ENCODE measurements at regions not wholly inside any gene's neighbourhood (a gene's known extent, or its start where the extent isn't known, plus 50 kb on each side); places are given as distances from the start of the nearest gene placed in this dataset.
"Not testable (repeated sequence)": the region's sequence is repeated elsewhere in the genome, so short reads cannot be mapped to it uniquely, and the experiment has no call there.

DNA sequence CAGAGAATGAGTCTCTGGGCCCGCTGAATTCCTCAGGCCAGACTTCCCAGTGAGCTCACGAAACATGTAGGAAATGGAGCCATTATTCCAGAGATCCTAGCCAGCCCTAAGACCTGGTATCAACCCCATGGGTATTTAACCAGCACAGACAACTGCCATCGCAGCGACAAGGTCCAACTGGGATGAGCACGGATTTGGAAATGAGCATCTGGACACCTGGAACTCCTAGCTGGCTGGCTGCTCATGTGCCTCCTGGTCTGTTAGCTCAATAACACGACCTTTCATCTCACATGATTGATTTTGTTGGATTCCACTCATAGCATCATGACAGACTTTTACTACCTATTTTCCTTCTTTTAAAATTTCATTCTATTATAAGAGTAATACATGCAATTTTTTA is 51.0 kb downstream of the POU3F3 start:
- no peak for DNase-seq

DNA sequence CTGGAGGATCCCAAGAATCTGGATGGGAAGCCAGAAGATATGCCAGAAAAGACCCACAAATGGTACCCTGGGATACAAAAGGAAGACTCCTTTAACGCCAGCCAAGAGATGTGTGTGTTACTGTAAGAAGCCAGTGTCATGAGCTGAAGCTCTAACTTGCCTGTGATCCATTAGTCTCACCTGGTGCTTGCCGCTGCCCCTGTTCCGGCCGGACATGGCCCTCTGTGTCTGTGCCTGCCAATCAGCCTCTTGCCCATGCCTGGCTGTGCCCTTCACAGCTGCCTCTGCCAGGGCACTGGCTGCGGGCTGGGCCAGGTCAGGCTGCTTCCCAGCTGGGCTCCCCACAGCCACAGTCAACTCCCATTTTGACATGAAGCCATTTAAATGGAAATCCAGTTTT is 55.4 kb downstream of the POU3F3 start:
- DNase-seq: no peak

DNA sequence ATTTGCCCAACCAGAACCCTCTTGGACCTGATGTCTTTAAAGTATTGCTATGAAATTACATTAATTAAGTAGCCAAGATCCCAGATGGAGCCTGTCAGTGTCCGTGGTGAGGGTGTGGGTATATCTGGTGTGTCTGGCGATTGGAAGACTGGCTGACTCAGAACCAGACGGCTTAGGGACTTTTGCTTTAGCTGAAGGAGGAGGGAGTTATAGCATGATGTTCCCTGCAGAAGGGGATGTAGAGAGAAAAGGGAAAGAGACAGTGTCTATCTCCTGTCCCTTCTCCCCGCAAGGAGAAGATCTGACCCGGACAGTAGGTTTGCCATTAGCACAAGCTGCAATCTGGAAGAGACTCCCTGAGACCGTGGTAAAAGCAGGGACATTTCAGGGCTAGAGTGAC is 60.6 kb downstream of the POU3F3 start:
- no peak for DNase-seq

DNA sequence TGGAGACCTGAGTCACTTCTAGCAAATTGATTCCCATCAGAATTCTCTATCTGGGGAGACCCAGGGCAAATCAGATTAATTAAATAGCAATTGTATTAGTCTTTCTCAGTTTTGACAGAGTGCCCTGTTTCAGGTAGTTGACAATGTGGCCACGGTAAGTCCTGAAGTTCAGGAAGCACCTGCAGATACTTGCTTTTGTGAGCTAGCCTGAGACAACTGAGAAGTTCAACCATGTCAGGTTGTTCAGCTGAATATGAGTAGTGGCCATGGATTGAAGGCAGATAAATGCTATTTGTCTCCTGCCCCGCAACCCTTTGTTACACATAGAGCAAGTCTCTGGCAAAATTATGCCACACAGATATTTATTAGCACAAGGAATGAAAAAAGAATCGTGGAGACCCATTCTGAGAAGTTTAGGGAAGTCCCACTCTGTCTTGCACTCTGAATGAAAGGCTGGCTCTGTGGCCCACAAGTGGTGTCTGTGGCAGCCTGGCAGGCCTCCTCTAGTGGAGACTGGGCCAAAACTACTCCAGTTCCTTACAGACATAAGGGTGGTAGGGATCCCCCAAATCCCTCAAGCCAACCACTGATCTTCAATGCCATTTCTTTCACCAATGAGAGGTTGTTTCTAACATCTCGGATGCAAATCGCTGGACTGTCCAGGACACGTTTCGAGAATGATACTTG is 61.3 kb downstream of the POU3F3 start:
- DNase-seq: no peak

DNA sequence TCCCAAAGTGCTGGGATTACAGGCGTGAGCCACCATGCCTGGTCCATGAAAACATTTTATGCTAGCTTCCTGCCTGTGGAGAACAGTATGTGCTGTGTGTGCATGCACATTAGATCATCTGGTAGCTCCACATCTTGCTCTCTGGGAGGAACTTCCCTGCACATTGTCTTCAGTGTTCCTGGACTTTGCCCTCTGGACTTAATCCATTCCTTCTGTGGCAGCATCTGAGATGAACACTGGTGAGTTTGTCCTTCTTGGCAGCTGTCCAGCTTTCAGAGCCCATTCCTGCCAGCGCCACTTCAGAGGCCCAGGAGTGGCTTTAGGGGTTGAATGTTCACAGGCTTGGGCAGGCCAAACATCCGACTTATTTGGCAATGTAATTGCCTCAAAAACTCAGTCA is 65.2 kb downstream of the POU3F3 start:
- DNase-seq: no peak

DNA sequence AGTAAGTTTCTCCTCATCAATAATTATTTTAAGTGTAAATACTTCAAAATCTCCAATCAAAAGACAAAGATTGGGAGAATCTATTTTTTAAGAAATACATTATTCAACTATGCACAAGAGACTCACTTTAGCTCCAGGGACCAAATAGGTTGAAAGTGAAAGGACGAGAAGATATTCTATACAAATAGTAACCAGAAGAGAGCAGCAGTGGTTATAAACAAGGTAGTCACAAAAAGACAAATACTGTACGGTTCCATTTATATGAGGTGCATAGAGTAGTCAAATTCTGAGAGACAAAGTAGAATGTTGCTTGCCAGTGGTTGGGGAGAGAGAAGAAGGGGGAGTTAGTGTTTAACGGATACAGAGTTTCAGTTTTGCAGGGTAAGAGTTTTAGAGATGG is 69.8 kb downstream of the POU3F3 start:
- no peak for DNase-seq

DNA sequence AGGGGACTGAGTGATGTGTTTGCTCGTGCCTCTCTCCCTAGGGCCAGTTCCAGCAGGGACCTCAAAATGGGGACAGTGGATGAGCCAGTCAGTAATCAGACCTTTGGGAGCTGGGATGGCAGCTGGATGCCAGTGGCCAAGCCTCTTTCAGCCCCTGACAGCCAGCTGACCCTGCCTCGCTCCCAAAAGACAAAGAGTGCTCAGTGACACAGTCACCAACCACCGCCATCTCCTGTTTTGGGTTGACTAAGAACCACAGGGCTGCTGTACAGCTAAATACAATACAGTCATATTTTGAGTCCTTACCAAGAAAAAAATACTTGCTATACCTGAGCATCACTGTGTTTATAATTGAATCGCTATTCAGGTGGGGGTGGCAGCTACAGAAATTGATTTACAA is 75.7 kb downstream of the POU3F3 start:
- DNase-seq: no peak

DNA sequence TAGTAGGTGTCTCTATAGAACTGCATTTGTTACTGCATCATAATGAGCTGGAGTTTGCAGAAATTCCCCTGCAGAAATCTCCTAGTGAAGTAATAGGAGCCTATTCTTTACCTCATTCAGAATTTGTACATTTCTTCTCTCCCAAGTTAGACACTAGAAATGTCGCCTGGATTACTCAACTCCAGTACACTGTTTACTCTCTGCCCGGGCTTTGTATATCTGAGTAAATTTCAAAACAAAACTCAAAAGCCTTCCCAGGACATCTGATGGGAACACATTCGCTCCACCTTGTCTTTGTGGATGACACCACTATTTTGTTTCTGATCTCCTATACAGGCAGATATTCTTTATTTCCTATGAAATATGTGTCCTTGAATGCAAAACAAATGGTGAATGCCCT is 76.8 kb downstream of the POU3F3 start:
- no peak for DNase-seq

DNA sequence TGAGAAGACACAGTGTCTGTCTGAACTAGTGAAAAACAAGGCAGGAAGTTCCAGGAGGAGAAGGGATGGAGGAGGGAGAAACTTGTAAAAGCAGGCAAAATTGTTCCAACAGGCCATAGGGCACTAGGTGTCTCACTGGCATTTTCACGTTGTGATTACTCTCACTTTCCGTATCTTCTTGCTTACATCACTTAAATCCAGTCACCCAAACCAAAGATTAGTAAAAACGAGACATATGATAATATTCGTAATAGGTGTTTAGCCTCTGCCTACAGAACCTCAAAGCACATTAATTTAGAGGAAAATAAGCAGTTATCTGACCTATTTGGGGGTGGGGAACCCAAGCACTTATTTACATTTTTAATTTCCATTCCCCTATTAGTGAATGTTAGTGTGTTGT is 78.3 kb downstream of the POU3F3 start:
- DNase-seq: no peak

DNA sequence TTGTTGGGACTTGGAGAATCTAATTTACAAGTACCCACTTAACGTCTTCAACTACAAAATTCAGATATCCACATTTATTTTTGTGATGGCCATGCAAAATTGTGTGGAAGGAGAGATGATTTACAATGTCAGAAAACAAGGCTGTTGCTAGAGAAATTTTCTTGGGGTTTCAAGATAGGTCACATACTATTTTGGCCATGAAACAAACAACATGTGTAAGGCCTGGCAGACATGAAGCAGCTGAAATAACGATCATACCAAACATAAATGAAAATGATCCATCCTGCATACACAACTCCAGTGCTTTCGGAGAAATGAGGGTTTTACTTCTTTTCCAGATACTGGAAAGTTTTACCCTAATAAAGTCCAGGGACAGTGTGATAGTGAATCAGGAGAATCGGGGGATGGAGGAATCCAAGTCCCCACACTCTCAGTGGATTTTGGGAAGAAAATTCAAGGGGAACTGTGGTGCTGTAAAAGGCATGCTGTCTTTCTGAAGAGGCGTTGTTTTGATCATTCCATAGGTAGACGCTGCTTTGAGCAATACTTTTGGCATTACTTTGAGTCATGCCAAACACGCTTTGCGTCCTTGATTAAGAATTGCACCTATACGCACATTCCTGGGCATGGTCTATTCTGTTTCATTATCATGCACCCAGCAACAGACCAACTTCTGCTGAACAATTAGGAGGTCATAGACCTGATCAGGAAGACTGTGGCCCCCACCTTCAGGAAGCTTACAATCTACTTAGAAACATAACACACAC is 79.4 kb downstream of the POU3F3 start:
- no peak for DNase-seq

DNA sequence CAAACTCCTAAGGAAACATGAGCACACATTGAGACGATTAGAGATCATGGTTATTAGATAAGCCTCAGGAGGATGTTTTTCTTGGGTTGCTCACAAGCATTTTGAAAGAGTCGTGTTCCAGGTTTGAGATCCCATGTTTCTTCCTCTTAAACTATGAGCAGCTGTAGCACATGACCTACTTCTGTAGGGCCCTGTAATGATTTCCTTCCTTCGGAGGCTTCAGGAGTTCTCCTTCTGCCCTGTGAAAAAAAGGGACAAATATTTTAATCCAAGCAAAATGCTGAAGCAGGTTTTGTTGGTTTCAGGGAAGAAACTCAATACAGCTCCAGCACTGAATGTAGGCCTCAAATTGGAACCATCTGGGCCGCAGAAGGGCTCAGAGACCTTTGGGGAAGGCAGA is 82.6 kb downstream of the POU3F3 start:
- DNase-seq: no peak

DNA sequence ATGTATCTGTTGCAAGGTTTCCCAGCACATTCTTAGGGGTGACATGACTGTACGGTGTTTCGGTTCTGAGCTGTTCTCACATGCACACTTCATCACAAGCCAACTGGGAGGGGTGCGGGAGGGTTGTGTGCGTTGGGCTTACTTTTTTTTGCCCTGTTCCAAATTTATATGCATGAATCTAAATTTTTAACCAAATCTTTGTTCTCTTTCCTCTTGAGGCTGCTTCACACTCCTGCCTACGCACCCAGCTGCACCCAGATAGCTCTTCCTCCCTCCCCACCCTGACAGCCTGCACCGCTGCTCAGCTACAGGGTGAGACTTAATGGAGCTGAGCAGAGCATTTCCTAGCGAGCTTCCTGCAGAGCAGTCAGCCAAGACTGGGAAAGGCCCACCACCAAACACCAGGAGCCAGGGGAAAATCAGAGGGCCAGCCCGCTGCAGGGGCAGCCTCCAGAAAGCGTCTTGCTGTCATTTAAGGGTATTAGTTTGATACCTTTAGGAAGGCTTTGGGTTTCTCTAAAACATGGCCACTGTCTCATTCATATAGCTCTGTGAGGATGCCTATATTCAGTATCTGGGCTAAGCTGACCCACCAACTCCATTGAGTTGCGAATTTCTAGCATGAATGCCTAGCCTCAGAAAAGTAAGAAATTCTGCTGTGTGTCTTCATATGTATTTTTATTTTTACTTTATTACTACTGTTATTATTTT is 84.5 kb downstream of the POU3F3 start:
- DNase-seq: no peak

DNA sequence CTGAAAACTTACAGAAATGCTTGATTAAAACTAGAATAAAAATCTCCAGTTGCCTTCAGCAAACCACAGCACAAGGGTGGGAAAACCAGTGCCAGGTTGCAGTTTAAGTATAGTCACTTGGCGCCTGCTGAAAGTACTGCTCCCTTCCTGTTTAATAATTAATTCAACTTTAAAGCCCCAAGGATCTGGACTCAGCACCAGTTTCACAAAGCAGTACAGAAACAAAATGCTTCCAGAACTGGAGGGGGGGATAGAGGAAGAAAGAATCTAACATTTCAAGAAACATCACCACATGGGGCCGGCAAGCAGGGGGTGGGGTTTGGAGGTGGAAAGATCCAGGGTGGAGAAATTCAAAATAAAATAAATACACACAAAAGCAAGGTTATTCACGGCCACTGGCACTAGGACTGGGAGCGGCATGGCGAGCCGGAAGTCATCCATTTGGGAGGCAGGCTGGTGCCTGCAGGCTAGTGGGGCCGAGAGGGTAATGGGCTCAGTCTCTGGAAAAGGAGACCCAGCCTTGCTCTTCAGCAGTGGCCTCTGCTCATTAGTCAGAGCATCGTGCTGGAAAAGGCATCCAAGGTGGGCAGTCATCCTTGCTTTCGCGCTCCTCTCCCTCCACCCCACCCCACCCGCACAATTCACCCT is 85.8 kb downstream of the POU3F3 start:
- no peak for DNase-seq

DNA sequence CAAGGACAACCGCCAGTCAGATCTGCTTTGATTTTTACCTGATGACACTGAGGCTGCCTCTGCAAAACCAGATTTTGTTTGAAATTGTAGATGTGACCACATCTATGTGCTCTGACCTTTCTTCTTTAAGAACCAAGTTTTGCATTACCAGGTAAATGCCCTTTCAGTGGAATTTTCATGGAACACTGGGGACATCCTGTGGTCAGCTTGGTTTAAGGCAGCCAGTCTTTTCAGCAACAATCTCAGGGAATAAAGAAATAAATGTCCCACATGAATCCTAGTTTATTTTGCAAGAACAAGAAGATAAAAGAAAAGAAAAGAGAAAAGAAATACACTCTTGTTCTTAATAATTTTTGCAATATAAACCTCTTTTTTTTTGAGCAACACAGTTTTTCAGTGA is 90.6 kb downstream of the POU3F3 start:
- no peak for DNase-seq

DNA sequence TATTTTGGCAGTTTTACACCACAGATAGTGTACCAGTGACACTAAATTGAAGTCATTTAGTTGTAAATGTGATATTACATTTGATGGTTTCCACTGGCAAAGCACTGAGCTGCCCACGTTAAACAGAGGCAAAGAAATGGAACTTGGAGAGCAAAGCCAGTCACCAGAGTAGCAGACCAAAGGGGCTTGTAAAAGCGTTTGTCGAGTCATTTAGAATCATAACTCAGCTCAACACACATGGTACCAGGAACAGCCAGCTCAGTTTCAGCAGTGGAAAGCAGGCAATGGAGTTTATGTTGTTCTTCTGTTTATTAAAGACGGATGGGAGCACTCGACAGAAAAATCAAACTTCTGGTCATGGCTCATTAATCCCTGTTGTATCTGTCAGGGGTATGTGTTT is 91.2 kb downstream of the POU3F3 start:
- DNase-seq: no peak

DNA sequence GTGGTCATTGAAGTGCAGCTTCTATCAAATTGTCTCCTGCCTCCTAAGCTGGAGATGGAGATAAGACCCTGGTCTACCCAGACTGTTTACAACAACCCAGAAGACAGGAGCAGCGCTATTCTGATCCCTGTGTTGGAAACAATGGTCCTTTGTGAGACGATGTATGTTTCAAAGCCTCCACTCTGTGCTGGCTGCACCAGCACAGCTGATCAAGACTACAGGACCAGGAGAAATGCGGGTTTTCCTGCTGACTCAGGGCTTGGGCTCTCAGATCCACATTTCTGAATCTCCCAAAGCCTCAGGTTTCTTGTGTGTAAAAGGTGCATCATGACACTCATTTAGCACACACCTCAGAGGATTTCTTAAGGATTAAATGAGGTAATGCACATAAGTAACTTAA is 92.0 kb downstream of the POU3F3 start:
- no peak for DNase-seq

DNA sequence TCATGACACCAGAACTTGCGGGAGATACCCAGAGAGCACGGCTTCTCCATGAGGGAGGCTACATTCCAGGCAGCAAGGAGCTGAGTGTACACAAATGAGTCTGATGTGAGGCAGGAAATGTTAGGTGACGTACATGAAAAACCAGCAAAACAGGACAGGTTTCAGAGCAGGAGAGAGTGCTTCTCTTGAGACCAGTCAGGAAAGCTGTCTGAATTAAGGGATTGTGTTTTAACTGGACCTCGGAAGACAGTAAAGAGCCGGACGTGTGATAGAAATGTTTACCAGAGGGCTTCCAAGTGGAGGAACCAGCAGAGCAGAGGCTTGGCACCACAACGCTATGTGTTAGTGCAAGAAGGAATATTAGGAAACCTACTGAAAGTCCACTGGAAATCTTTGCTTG is 90.4 kb upstream of the MRPS9 start:
- not testable (repeated sequence) for DNase-seq

DNA sequence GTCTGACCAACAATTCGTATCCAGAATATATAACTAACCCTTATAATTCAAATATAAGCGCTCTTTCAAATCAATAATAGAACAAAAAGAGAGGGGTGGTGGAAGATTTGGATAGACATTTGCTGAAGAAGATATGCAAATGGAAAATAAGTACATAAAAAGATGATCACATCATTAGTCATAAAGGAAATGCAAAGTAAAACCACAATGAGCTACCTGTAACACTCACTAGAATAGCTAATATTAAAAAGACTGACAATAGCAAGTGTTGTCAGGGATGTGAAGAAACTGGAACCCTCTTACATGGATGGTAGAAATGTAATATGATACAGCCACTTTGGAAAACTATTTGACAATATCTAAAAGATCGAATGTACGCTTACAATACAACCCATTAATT is 84.9 kb upstream of the MRPS9 start:
- DNase-seq: no peak

DNA sequence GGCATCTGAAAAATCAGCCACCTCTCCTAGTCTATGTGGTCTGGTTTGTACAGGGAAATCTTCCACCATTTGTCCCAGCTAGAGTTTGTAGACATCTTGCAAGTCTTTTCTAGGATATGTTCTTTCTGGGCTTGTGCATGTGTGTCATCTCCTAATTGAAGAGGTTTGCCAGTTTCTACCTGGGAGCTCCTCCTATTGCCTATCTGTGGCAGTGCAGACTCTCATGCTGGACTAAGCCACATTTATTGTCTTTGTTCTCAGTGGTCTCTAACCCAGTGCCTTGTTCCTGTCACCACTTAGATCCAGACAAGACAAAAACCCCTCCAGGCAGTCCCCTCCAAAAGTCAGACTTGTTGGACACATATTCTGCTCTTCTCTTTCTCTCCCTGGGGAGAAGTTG is 72.0 kb upstream of the MRPS9 start:
- no peak for DNase-seq

DNA sequence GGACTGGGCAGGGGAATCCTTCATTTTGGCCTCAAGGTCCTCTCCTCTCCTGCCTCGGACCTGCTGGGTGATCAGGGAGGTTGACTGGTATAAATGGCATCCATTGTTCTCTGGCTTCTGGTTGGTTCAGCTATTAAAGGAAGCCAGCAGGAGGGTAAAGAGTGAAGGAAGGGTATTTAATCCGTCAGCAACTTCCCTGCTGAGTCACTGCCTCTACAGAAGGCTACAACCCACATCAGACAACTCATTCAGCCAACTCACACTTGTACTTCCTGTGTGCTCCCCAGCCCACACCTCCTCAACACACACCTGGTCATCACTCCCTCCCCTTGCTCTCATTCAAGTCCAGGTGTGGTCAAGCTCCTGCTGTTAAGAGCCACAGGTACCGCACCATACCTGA is 68.3 kb upstream of the MRPS9 start:
- no peak for DNase-seq

DNA sequence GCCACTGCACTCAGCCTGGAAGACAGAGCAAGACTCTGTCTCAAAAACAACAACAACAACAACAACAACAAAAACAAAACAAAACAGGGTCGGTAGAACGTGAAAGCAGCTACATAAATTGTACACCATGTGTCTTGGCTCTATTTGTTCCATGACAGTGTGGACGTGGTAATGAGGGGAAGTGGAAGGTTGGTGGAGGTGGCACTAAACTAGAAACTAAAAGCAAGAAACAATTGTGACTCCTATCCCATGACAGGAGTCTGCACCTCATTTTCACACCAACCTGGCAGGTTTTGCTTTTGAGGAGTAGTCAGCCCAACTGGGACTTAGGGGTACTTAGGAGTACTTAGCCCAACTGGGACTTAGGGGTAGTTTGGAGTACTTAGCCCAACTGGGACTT is 62.5 kb upstream of the MRPS9 start:
- DNase-seq: no peak

DNA sequence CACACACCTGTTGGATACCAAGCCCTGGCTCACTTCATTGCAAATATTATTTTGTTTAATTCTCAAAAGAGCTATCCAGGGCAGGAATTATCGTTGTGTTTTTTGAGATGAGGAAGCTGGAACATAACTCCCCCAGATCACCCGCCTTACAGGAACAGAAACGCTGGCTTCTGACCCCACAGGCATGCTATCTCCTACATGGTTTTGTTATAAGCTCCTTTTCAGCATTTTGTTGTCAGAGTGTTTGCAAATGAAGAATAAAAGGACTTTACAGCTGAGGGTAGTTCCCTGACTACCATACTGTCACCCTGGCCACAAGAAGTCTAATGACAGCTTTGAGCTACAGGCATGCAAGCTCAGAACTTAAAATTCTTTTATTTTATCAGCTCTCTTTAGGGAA is 62.0 kb upstream of the MRPS9 start:
- DNase-seq: no peak

DNA sequence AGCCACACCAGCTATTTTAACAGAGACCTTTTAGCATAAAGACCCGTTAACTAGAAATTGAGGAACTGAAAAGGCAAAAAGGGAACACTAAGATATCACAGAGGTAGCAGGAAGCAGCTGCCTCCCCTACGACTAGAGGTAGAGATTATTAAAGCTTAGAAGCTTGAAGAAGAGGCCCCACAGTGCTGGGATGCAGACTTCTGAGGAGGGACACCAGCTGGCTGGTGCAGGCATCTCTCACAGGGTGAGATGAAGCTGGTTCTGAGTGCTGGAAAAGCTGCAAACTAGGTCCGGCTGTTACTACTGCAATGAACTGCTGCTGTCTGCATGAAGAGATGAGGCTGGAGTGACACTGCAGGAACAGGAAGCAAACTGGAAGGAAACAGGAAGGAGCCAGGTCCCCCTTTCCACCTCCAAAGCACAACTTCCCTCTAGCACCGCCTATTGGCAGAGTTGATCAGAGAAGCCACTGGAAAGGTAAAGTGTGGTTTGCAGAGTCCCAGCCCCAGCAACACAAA is 61.2 kb upstream of the MRPS9 start:
- peak; percentile 7 for DNase-seq

DNA sequence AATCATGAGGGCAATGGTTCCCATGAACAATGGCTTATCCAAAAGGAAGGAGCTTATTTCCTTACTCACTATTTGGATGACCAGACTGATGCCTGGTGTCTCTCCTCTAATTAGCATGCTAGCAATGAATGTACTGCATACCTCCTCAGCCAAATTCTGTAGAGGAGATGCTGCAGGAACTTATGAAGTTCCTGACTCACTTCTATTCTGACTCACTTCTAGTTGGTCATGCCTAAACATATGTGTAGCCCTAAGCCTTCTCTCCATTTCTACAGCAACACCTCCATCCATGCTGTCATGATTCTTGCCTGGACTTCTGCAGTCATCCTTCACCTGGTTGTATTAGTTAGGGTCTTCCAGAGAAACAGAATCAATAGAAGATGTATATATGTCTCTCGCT is 59.9 kb upstream of the MRPS9 start:
- DNase-seq: no peak

Data from CD4-positive, alpha-beta T cell treated with Interleukin-17A for 1 hour (primary cell).